Keratinocyte (primary cell): ENCODE measurements at regions not wholly inside any gene's neighbourhood (a gene's known extent, or its start where the extent isn't known, plus 50 kb on each side); places are given as distances from the start of the nearest gene placed in this dataset.

Experiments used
- DNase-seq: peaks from one replicate; pipeline ENCODE4 v3.0.0-alpha.2; 2011; ENCODE audit warnings: low read depth, missing footprints, low spot score
- FAIRE-seq: peaks from 2 replicates; lab custom pipeline; 2011; peaks lifted over from hg19 to GRCh38; lab: Jason Lieb, UNC
- H2AFZ ChIP-seq: 2 replicates; pipeline ENCODE4 v1.6.0; 2012; ENCODE audit warnings: low read length, control low read depth, inconsistent platforms; ENCODE audit not compliant: control insufficient read depth
- H3K27ac ChIP-seq: 2 replicates; pipeline ENCODE4 v1.5.1; 2011; ENCODE audit warnings: low read length; ENCODE audit not compliant: control insufficient read depth, insufficient read depth
- H3K27me3 ChIP-seq: 3 replicates; pipeline ENCODE4 v1.6.0; 2011; ENCODE audit warnings: low read length; ENCODE audit not compliant: control insufficient read depth, insufficient read depth; ENCODE audit errors: extremely low read depth
- H3K36me3 ChIP-seq, 2 experiments: 2 replicates in 1 of 2; 3 replicates in 1 of 2; pipeline ENCODE4 v1.5.1; 2011; ENCODE audit warnings: low read length in 2 of 2, mild to moderate bottlenecking in 1 of 2; ENCODE audit not compliant: control insufficient read depth in 2 of 2, insufficient read depth in 2 of 2; ENCODE audit errors: extremely low read depth in 1 of 2
- H3K4me1 ChIP-seq: 3 replicates; pipeline ENCODE4 v1.5.1; 2011; ENCODE audit warnings: low read length; ENCODE audit not compliant: control insufficient read depth, insufficient read depth; ENCODE audit errors: extremely low read depth
- H3K4me2 ChIP-seq: 3 replicates; pipeline ENCODE4 v1.6.0; 2011; ENCODE audit warnings: low read depth, low read length; ENCODE audit not compliant: control insufficient read depth, insufficient read depth; ENCODE audit errors: extremely low read depth
- H3K4me3 ChIP-seq, 3 experiments: fragments of 200-600 bp in 1 of 3; sonication (generic) in 1 of 3; 2 replicates in 2 of 3; 3 replicates in 1 of 3; pipeline ENCODE4 v1.5.1; 2011 to 2016; ENCODE audit warnings: low read length in 3 of 3, mild to moderate bottlenecking in 3 of 3, control low read depth in 2 of 3, inconsistent platforms in 1 of 3, low read depth in 1 of 3, mixed read lengths in 1 of 3, mixed run types in 1 of 3, moderate library complexity in 1 of 3; ENCODE audit not compliant: control insufficient read depth in 2 of 3, insufficient read depth in 2 of 3; ENCODE audit errors: extremely low read depth in 1 of 3
- H3K79me2 ChIP-seq: 2 replicates; pipeline ENCODE4 v1.6.0; 2012; ENCODE audit warnings: low read length; ENCODE audit not compliant: control insufficient read depth, insufficient read depth
- H3K9ac ChIP-seq: 3 replicates; pipeline ENCODE4 v1.6.0; 2011; ENCODE audit warnings: low read length; ENCODE audit not compliant: control insufficient read depth, insufficient read depth; ENCODE audit errors: extremely low read depth
- H3K9me1 ChIP-seq: 3 replicates; pipeline ENCODE4 v1.6.0; 2011; ENCODE audit warnings: low read length; ENCODE audit not compliant: control insufficient read depth, insufficient read depth; ENCODE audit errors: extremely low read depth
- H3K9me3 ChIP-seq: 2 replicates; pipeline ENCODE4 v1.5.1; 2012; ENCODE audit warnings: low read depth, low read length; ENCODE audit not compliant: control insufficient read depth
- H4K20me1 ChIP-seq: 3 replicates; pipeline ENCODE4 v1.6.0; 2011; ENCODE audit warnings: low read length; ENCODE audit not compliant: control insufficient read depth, insufficient read depth; ENCODE audit errors: extremely low read depth
- CTCF ChIP-seq, 3 experiments: IDR thresholded peaks in 1 of 3; conservative IDR thresholded peaks in 1 of 3; optimal IDR thresholded peaks in 1 of 3; 2 replicates in 2 of 3; 3 replicates in 1 of 3; pipeline versions ENCODE3 to v1.5.1; 2011; ENCODE audit warnings: low read length in 3 of 3, mild to moderate bottlenecking in 3 of 3, moderate library complexity in 2 of 3, control low read depth in 1 of 3, inconsistent platforms in 1 of 3; ENCODE audit not compliant: insufficient read depth in 2 of 3; ENCODE audit errors: extremely low read depth in 1 of 3
- EZH2 ChIP-seq: IDR thresholded peaks from one replicate; pipeline ENCODE4 v1.6.1; 2012; ENCODE audit warnings: inconsistent platforms, mild to moderate bottlenecking, low read length, moderate library complexity
- dilution Hi-C: fragments of 300-500 bp; cut with MboI; formaldehyde crosslinking; loops from one replicate; pipeline ENCODE4 v1.7.0; 2020; ENCODE audit warnings: low sequenced_read_pairs; ENCODE audit not compliant: extremely low pct_ligation_motif_present

- no peak overlapping the region for H3K4me2 ChIP-seq
- no peak overlapping the region for H2AFZ ChIP-seq
- H3K4me3 ChIP-seq = no peak overlapping the region
- no peak for TF ChIP-seq EZH2
- TF ChIP-seq CTCF (optimal IDR thresholded peaks at IDR 0.05 in 1 of 3, IDR thresholded peaks at IDR 0.05 in 1 of 3, conservative IDR thresholded peaks at IDR 0.05 in 1 of 3; ENCODE audit: extremely low read depth in 1 of 3, insufficient read depth in 2 of 3, low read length in 3 of 3) = no peak
- H3K9ac ChIP-seq = no peak overlapping the region
- H3K9me3 ChIP-seq = no peaks in the 10 kb centered on the region
- DNase-seq (no peak), FAIRE-seq (no peak)
- no peaks in the 10 kb centered on the region for H3K79me2 ChIP-seq
- H3K27me3 ChIP-seq = no peaks in the 10 kb centered on the region
- H3K27ac ChIP-seq = no peak overlapping the region
- dilution Hi-C loops = no loop called here
- no peaks in the 10 kb centered on the region for H4K20me1 ChIP-seq
- H3K9me1 ChIP-seq = no peaks in the 10 kb centered on the region
- H3K4me1 ChIP-seq = no peaks in the 10 kb centered on the region
- no peaks in the 10 kb centered on the region for H3K36me3 ChIP-seq
Observed at GRCh38 chr2:228507231-228507824, 325.8 kb upstream of the SPHKAP start.

GRCh38 chr2:228503731-228504130 lies 322.2 kb upstream of the SPHKAP start:
- Histone ChIP-seq H2AFZ (no peak overlapping the region), H3K27ac (no peak overlapping the region), H3K79me2 (no peaks in the 10 kb centered on the region), H3K9me3 (no peaks in the 10 kb centered on the region), H4K20me1 (no peaks in the 10 kb centered on the region), H3K4me2 (no peak overlapping the region), H3K9ac (no peak overlapping the region), H3K27me3 (no peaks in the 10 kb centered on the region), H3K9me1 (no peaks in the 10 kb centered on the region), H3K36me3 (no peaks in the 10 kb centered on the region), H3K4me1 (no peaks in the 10 kb centered on the region), H3K4me3 (no peak overlapping the region)
- TF ChIP-seq EZH2 (no peak), CTCF (optimal IDR thresholded peaks at IDR 0.05 in 1 of 3, IDR thresholded peaks at IDR 0.05 in 1 of 3, conservative IDR thresholded peaks at IDR 0.05 in 1 of 3; ENCODE audit: extremely low read depth in 1 of 3, insufficient read depth in 2 of 3, low read length in 3 of 3) (no peak)
- dilution Hi-C loops = no loop called here
- FAIRE-seq (no peak), DNase-seq (no peak)
